HepG2 (cell line): ENCODE measurements at regions not wholly inside any gene's neighbourhood (a gene's known extent, or its start where the extent isn't known, plus 50 kb on each side); places are given as distances from the start of the nearest gene placed in this dataset.

Experiments
- ATAC-seq: fragments of 200-7000 bp; cut with Tn5 transposase; 3 replicates; pipeline ENCODE4 v1.9.1; 2020; ENCODE audit warnings: mild to moderate bottlenecking, moderate library complexity
- BruUV-seq: library from RNA; stranded (reverse); fragments of 400-500 nt; replicated peaks from 2 replicates; lab custom pipeline; 2021; lab: Mats Ljungman, UMichigan
- CTCF ChIA-PET: fragments of 300-600 bp; formaldehyde crosslinking; extraction: SDS; loops from one replicate; lab custom pipeline; 2021; ENCODE audit warnings: low total read pairs, inconsistent platforms, low intra/inter-chr PET ratio; lab: Yijun Ruan, JAX
- POLR2A ChIA-PET: fragments of 350-600 bp; sonication (Branson Sonifier 250); formaldehyde crosslinking; loops from one replicate; lab custom pipeline; 2020; ENCODE audit warnings: antibody characterized with exemption, inconsistent platforms; lab: Yijun Ruan, JAX
- DNase-seq: peaks from one replicate; pipeline ENCODE4 v3.0.0-alpha.2; 2015; ENCODE audit warnings: low spot score
- FAIRE-seq: peaks from 3 replicates; lab custom pipeline; 2011; peaks lifted over from hg19 to GRCh38; lab: Jason Lieb, UNC
- H2AFZ ChIP-seq: one replicate; pipeline ENCODE4 v1.6.1; 2011; ENCODE audit warnings: low read length, inconsistent platforms
- H3K27ac ChIP-seq: fragments of 300-600 bp; 3 replicates; pipeline ENCODE4 v1.8.0; 2011; ENCODE audit warnings: mixed run types, mild to moderate bottlenecking, mixed read lengths, low read length, inconsistent platforms; ENCODE audit not compliant: insufficient read depth; ENCODE audit errors: extremely low read length
- H3K27me3 ChIP-seq, 2 experiments: fragments of 200-600 bp in 1 of 2; 2 replicates in 1 of 2; 3 replicates in 1 of 2; pipeline versions ENCODE4 v1.6.0 to v1.8.0; 2011; ENCODE audit warnings: low read length in 2 of 2, mild to moderate bottlenecking in 2 of 2, moderate library complexity in 2 of 2, inconsistent platforms in 1 of 2; ENCODE audit not compliant: insufficient read depth in 2 of 2, control insufficient read depth in 1 of 2
- H3K36me3 ChIP-seq, 2 experiments: fragments of 200-600 bp in 1 of 2; replicated peaks in 1 of 2; 2 replicates in 1 of 2; 3 replicates in 1 of 2; pipeline versions ENCODE4 v1.5.1 to v1.8.0; 2011; ENCODE audit warnings: low read length in 2 of 2, inconsistent platforms in 1 of 2; ENCODE audit not compliant: insufficient read depth in 2 of 2, control insufficient read depth in 1 of 2
- H3K4me1 ChIP-seq: 2 replicates; pipeline ENCODE4 v1.5.1; 2012; ENCODE audit warnings: low read length, inconsistent platforms; ENCODE audit not compliant: insufficient read depth
- H3K4me2 ChIP-seq: 2 replicates; pipeline ENCODE4 v1.6.0; 2011; ENCODE audit warnings: low read depth, low read length, inconsistent platforms
- H3K4me3 ChIP-seq, 3 experiments: fragments of 200-600 bp in 1 of 3; sonication (generic), shearing (Covaris generic) in 1 of 3; replicated peaks in 1 of 3; 2 replicates each; pipeline ENCODE4 v1.5.1; 2011 to 2016; ENCODE audit warnings: low read length in 3 of 3, inconsistent platforms in 2 of 3, low read depth in 2 of 3, mild to moderate bottlenecking in 2 of 3, control low read depth in 1 of 3, mixed read lengths in 1 of 3; ENCODE audit not compliant: insufficient read depth in 1 of 3
- H3K79me2 ChIP-seq: one replicate; pipeline ENCODE4 v1.6.1; 2011; ENCODE audit warnings: low read length, inconsistent platforms; ENCODE audit not compliant: insufficient read depth
- H3K9ac ChIP-seq: 2 replicates; pipeline ENCODE4 v1.6.0; 2011; ENCODE audit warnings: mild to moderate bottlenecking, low read depth, low read length, inconsistent platforms; ENCODE audit not compliant: insufficient read depth
- H3K9me3 ChIP-seq: 2 replicates; pipeline ENCODE4 v1.5.1; 2012; ENCODE audit warnings: mild to moderate bottlenecking, low read length
- H4K20me1 ChIP-seq: 2 replicates; pipeline ENCODE4 v1.6.0; 2011; ENCODE audit warnings: inconsistent platforms, mild to moderate bottlenecking, low read length, moderate library complexity; ENCODE audit not compliant: insufficient read depth
- ELF1 ChIP-seq: sonication (generic); formaldehyde crosslinking; IDR thresholded peaks from 2 replicates; pipeline ENCODE4 v1.4.0; 2020; ENCODE audit warnings: missing genetic modification reagents
- HCFC1 ChIP-seq: fragments of 150-350 bp; IDR thresholded peaks from 2 replicates; pipeline ENCODE4 v1.6.1; 2014; ENCODE audit warnings: low read depth, low read length
- IRF2 ChIP-seq: IDR thresholded peaks from 2 replicates; pipeline ENCODE4 v1.6.1; 2018; ENCODE audit warnings: missing genetic modification reagents, missing compliant biosample characterization
- JUND ChIP-seq: sonication (generic); formaldehyde crosslinking; IDR thresholded peaks from 2 replicates; pipeline ENCODE4 v1.8.0; 2022; ENCODE audit warnings: mild to moderate bottlenecking, missing genetic modification reagents
- MAF1 ChIP-seq: sonication (generic); formaldehyde crosslinking; IDR thresholded peaks from 2 replicates; pipeline ENCODE4 v1.5.0; 2020; ENCODE audit warnings: missing genetic modification reagents, borderline replicate concordance
- MTA3 ChIP-seq: sonication (generic); formaldehyde crosslinking; IDR thresholded peaks from 2 replicates; pipeline ENCODE4 v1.4.0; 2020; ENCODE audit warnings: missing genetic modification reagents
- NFIB ChIP-seq: sonication (generic); formaldehyde crosslinking; IDR thresholded peaks from 2 replicates; pipeline ENCODE4 v1.9.0; 2021; ENCODE audit warnings: missing genetic modification reagents, mild to moderate bottlenecking, borderline replicate concordance
- TCF7 ChIP-seq: sonication (generic); IDR thresholded peaks from 2 replicates; pipeline ENCODE4 v1.6.1; 2016; ENCODE audit warnings: antibody characterized with exemption, low read depth
- TEF ChIP-seq: sonication (generic); formaldehyde crosslinking; IDR thresholded peaks from 2 replicates; pipeline ENCODE4 v1.5.0; 2020; ENCODE audit warnings: missing genetic modification reagents
- ZBTB8A ChIP-seq: sonication (generic); formaldehyde crosslinking; IDR thresholded peaks from 2 replicates; pipeline ENCODE4 v1.4.0; 2020; ENCODE audit warnings: mild to moderate bottlenecking, low read depth, missing genetic modification reagents, borderline replicate concordance
- ZNF296 ChIP-seq: sonication (generic); formaldehyde crosslinking; conservative IDR thresholded peaks from 2 replicates; pipeline ENCODE4 v1.5.0; 2020; ENCODE audit warnings: mild to moderate bottlenecking, missing genetic modification reagents
- ZNF503 ChIP-seq: sonication (generic); formaldehyde crosslinking; IDR thresholded peaks from 2 replicates; pipeline ENCODE4 v1.4.0; 2020; ENCODE audit warnings: missing genetic modification reagents
- ZNF577 ChIP-seq: sonication (generic); formaldehyde crosslinking; IDR thresholded peaks from 2 replicates; pipeline ENCODE4 v1.4.0; 2020; ENCODE audit warnings: mild to moderate bottlenecking, low read depth, missing genetic modification reagents, borderline replicate concordance
- ZNF615 ChIP-seq: sonication (generic); formaldehyde crosslinking; IDR thresholded peaks from 2 replicates; pipeline ENCODE4 v1.5.0; 2020; ENCODE audit warnings: mild to moderate bottlenecking, missing genetic modification reagents, borderline replicate concordance
- ZNF678 ChIP-seq: sonication (generic); formaldehyde crosslinking; IDR thresholded peaks from 2 replicates; pipeline ENCODE4 v1.4.0; 2020; ENCODE audit warnings: mild to moderate bottlenecking, missing genetic modification reagents
- ZNF710 ChIP-seq: sonication (generic); formaldehyde crosslinking; IDR thresholded peaks from 2 replicates; pipeline ENCODE4 v1.5.0; 2020; ENCODE audit warnings: mild to moderate bottlenecking, missing genetic modification reagents, borderline replicate concordance
- WGBS: methylation state at CpG from one replicate; pipeline ENCODE4 v1.1.6; 2017; ENCODE audit warnings: low lambda C conversion rate; 5-methylcytosine and 5-hydroxymethylcytosine counted together
- in situ Hi-C: cut with HindIII; loops from 2 replicates; pipeline ENCODE4 v1.10.0; 2017; ENCODE audit warnings: low pct_unique_long_range_greater_than_20kb; ENCODE audit not compliant: extremely low pct_ligation_motif_present
- intact Hi-C: fragments of 100-400 bp; cut with micrococcal nuclease; formaldehyde crosslinking; loops from one replicate; pipeline ENCODE4 v1.10.0; 2022; ENCODE audit not compliant: unreplicated experiment
- TF ChIP-seq, protein P1 (sequence below): sonication (generic); formaldehyde crosslinking; IDR thresholded peaks from 2 replicates; pipeline ENCODE4 v1.8.1; 2023; ENCODE audit warnings: mild to moderate bottlenecking, inconsistent platforms, moderate library complexity, missing genetic modification reagents, borderline replicate concordance
- TF ChIP-seq, protein P2 (sequence below): sonication (generic); formaldehyde crosslinking; IDR thresholded peaks from 2 replicates; pipeline ENCODE4 v1.8.0; 2022; ENCODE audit warnings: missing genetic modification reagents, mild to moderate bottlenecking, borderline replicate concordance

DNA sequence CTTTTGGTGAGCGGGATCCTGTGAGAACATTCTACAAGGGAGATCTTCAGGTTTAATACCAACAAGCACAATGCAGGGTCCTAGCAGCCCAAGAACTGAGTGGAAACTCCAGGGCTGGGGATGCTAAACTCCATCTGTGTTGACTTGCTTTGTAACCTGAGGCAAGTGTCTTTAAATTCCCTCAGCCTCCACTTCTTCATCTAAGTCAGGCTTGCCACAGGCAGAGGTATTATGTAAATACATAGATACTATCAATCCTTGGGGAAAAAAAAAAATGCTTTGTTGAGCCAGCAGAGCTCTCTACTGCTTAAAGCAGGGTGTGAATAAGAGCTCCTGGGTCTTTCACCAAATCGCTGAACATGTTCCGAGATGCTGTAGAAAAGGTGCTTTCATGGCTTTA, 114.2 kb upstream of the PHACTR1 start:
- POLR2A ChIA-PET: no interaction called here
- H3K4me2 ChIP-seq: no peak overlapping the region
- H3K9me3 ChIP-seq: no peaks in the 10 kb centered on the region
- H3K9ac ChIP-seq: no peak overlapping the region
- no peaks in the 10 kb centered on the region for H3K36me3 ChIP-seq
- no peak overlapping the region for H3K27ac ChIP-seq
- no peaks in the 10 kb centered on the region for H3K79me2 ChIP-seq
- CTCF ChIA-PET: interaction anchor here (1.2 to 5.5 kb wide), 3 partner anchors 312 to 451 kb away, joined by 4 to 35 read pairs (median 12); partner anchors contain the start of gene EDN1
- no peak for ATAC-seq
- FAIRE-seq: no peak
- no TSS peak for BruUV-seq
- WGBS: 35% methylated on average over 3 of the region's 3 CpGs
- DNase-seq: no peak
- H3K27me3 ChIP-seq: no peaks in the 10 kb centered on the region
- intact Hi-C loops: loop anchor here (5.0 kb wide), 1 partner anchor 370 kb away; no protein-coding TSS in a partner anchor
- in situ Hi-C loops: loop anchor here (5.0 to 25.0 kb wide), 4 partner anchors 310 to 1018 kb away; partner anchors contain the start of gene EDN1
- no peaks in the 10 kb centered on the region for H3K4me1 ChIP-seq
- H3K4me3 ChIP-seq: no peak overlapping the region
- no peak for TF ChIP-seq ZNF296 (CRISPR knock-in tag)
- TF ChIP-seq, protein P1, sequence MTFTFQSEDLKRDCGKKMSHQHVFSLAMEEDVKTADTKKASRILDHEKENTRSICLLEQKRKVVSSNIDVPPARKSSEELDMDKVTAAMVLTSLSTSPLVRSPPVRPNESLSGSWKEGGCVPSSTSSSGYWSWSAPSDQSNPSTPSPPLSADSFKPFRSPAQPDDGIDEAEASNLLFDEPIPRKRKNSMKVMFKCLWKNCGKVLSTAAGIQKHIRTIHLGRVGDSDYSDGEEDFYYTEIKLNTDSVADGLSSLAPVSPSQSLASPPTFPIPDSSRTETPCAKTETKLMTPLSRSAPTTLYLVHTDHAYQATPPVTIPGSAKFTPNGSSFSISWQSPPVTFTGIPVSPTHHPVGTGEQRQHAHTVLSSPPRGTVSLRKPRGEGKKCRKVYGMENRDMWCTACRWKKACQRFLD (CRISPR knock-in tag): no peak
- no peak for TF ChIP-seq ELF1 (CRISPR knock-in tag)
- TF ChIP-seq ZNF503: no peak
- TF ChIP-seq HCFC1: no peak
- TF ChIP-seq ZNF678 (CRISPR knock-in tag): no peak
- no peak for TF ChIP-seq ZNF710 (CRISPR knock-in tag)
- TF ChIP-seq ZNF577 (CRISPR knock-in tag): no peak
- TF ChIP-seq MTA3 (CRISPR knock-in tag): no peak
- no peak for TF ChIP-seq NFIB (CRISPR knock-in tag)
- TF ChIP-seq, protein P2, sequence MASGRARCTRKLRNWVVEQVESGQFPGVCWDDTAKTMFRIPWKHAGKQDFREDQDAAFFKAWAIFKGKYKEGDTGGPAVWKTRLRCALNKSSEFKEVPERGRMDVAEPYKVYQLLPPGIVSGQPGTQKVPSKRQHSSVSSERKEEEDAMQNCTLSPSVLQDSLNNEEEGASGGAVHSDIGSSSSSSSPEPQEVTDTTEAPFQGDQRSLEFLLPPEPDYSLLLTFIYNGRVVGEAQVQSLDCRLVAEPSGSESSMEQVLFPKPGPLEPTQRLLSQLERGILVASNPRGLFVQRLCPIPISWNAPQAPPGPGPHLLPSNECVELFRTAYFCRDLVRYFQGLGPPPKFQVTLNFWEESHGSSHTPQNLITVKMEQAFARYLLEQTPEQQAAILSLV (CRISPR knock-in tag): no peak
- TF ChIP-seq IRF2 (CRISPR knock-in tag): no peak
- TF ChIP-seq ZBTB8A (CRISPR knock-in tag): no peak
- no peak for TF ChIP-seq TCF7
- no peak for TF ChIP-seq ZNF615 (CRISPR knock-in tag)
- TF ChIP-seq TEF: no peak
- TF ChIP-seq MAF1 (CRISPR knock-in tag): no peak
- TF ChIP-seq JUND: no peak
- TF ChIP-seq, all 625 proteins: peak for 0
- H2AFZ ChIP-seq: no peak overlapping the region
- no peaks in the 10 kb centered on the region for H4K20me1 ChIP-seq
